Fibroblast of lung (primary cell): ENCODE measurements at regions not wholly inside any gene's neighbourhood (a gene's known extent, or its start where the extent isn't known, plus 50 kb on each side); places are given as distances from the start of the nearest gene placed in this dataset.

ENCODE experiments used
- DNase-seq, 2 donors: peaks; one replicate each; pipeline versions ENCODE4 v3.0.0 to v3.0.0-alpha.2; 2010; ENCODE audit warnings: low read depth in 2 of 2
- H2AFZ ChIP-seq: 2 replicates; pipeline ENCODE4 v1.5.1; 2012; ENCODE audit warnings: low read length, control low read depth, inconsistent platforms
- H3K27ac ChIP-seq: 2 replicates; pipeline ENCODE4 v1.5.1; 2011; ENCODE audit warnings: low read length, control low read depth; ENCODE audit not compliant: insufficient read depth
- H3K27me3 ChIP-seq: 2 replicates; pipeline ENCODE4 v1.5.1; 2011; ENCODE audit warnings: mild to moderate bottlenecking, low read length; ENCODE audit not compliant: control insufficient read depth, insufficient read depth
- H3K36me3 ChIP-seq: 2 replicates; pipeline ENCODE4 v1.5.1; 2011; ENCODE audit warnings: low read length; ENCODE audit not compliant: control insufficient read depth, insufficient read depth
- H3K4me1 ChIP-seq: 2 replicates; pipeline ENCODE4 v1.5.1; 2011; ENCODE audit warnings: low read length; ENCODE audit not compliant: control insufficient read depth, insufficient read depth; ENCODE audit errors: extremely low read depth
- H3K4me2 ChIP-seq: 2 replicates; pipeline ENCODE4 v1.5.1; 2011; ENCODE audit warnings: low read length, control low read depth; ENCODE audit not compliant: insufficient read depth; ENCODE audit errors: extremely low read depth
- H3K4me3 ChIP-seq, 4 experiments: fragments of 200-600 bp in 1 of 4; sonication (generic) in 1 of 4; replicated peaks in 1 of 4; 2 replicates each; pipeline ENCODE4 v1.5.1; 2011 to 2016; ENCODE audit warnings: low read length in 4 of 4, low read depth in 3 of 4, mild to moderate bottlenecking in 3 of 4, control low read depth in 2 of 4, inconsistent platforms in 1 of 4, mixed read lengths in 1 of 4; ENCODE audit not compliant: insufficient read depth in 1 of 4; ENCODE audit errors: control extremely low read depth in 1 of 4
- H3K79me2 ChIP-seq: 2 replicates; pipeline ENCODE4 v1.5.1; 2012; ENCODE audit warnings: mild to moderate bottlenecking, low read length, inconsistent platforms; ENCODE audit not compliant: control insufficient read depth, insufficient read depth
- H3K9ac ChIP-seq: 2 replicates; pipeline ENCODE4 v1.5.1; 2011; ENCODE audit warnings: mild to moderate bottlenecking, low read length, control low read depth; ENCODE audit not compliant: insufficient read depth
- H3K9me3 ChIP-seq: 2 replicates; pipeline ENCODE4 v1.5.1; 2012; ENCODE audit warnings: low read depth, low read length; ENCODE audit not compliant: control insufficient read depth, insufficient read depth
- H4K20me1 ChIP-seq: 2 replicates; pipeline ENCODE4 v1.5.1; 2011; ENCODE audit warnings: low read length; ENCODE audit not compliant: control insufficient read depth, insufficient read depth; ENCODE audit errors: extremely low read depth
- CTCF ChIP-seq, 2 donors: IDR thresholded peaks in 1 of 2; conservative IDR thresholded peaks in 1 of 2; 1 replicate in 1 of 2; 2 replicates in 1 of 2; pipeline ENCODE4 v1.5.1; 2011 to 2012; ENCODE audit warnings: low read length in 2 of 2, control low read depth in 1 of 2, inconsistent platforms in 1 of 2, low read depth in 1 of 2, mild to moderate bottlenecking in 1 of 2
- EZH2 ChIP-seq: IDR thresholded peaks from 2 replicates; pipeline ENCODE4 v1.5.1; 2012; ENCODE audit warnings: low read length, control low read depth, mild to moderate bottlenecking; ENCODE audit errors: missing control alignments

- Histone ChIP-seq H3K4me1 (peaks cover 20% of the 10 kb centered on the region), H3K36me3 (no peaks in the 10 kb centered on the region), H4K20me1 (no peaks in the 10 kb centered on the region), H3K9ac (no peak overlapping the region), H3K79me2 (no peaks in the 10 kb centered on the region), H3K4me3 (no peak overlapping the region), H3K27me3 (no peaks in the 10 kb centered on the region), H3K4me2 (peak overlapping the region; percentile 73), H3K9me3 (no peaks in the 10 kb centered on the region), H2AFZ (no peak overlapping the region), H3K27ac (peak overlapping the region; percentile 71)
- no peak for TF ChIP-seq CTCF (conservative IDR thresholded peaks at IDR 0.05 in 1 of 2, IDR thresholded peaks at IDR 0.05 in 1 of 2; ENCODE audit: low read depth in 1 of 2, low read length in 2 of 2)
- no peak for TF ChIP-seq EZH2
- DNase-seq: peak in 1 of 2 donors; percentile 14
Observed at GRCh38 chr5:98110791-98111190, 662.7 kb upstream of the RGMB start.

- peaks cover 20% of the 10 kb centered on the region for H3K4me1 ChIP-seq
- no peaks in the 10 kb centered on the region for H4K20me1 ChIP-seq
- no peak overlapping the region for H3K9ac ChIP-seq
- H3K4me3 ChIP-seq: no peak overlapping the region
- H3K36me3 ChIP-seq: no peaks in the 10 kb centered on the region
- no peak overlapping the region for H3K27ac ChIP-seq
- no peak for DNase-seq
- TF ChIP-seq CTCF (conservative IDR thresholded peaks at IDR 0.05 in 1 of 2, IDR thresholded peaks at IDR 0.05 in 1 of 2; ENCODE audit: low read depth in 1 of 2, low read length in 2 of 2): peak in 1 of 2 donors; percentile 60
- TF ChIP-seq EZH2: no peak
- no peak overlapping the region for H3K4me2 ChIP-seq
- no peaks in the 10 kb centered on the region for H3K79me2 ChIP-seq
- H2AFZ ChIP-seq: no peak overlapping the region
- no peaks in the 10 kb centered on the region for H3K27me3 ChIP-seq
- no peaks in the 10 kb centered on the region for H3K9me3 ChIP-seq
Observed at GRCh38 chr5:98111686-98112085, 661.8 kb upstream of the RGMB start.

GRCh38 chr5:98121036-98121936 lies 652.2 kb upstream of the RGMB start:
- Histone ChIP-seq H3K9ac (no peak overlapping the region), H3K4me1 (no peaks in the 10 kb centered on the region), H3K27me3 (no peaks in the 10 kb centered on the region), H3K9me3 (no peaks in the 10 kb centered on the region), H4K20me1 (no peaks in the 10 kb centered on the region), H3K4me3 (no peak overlapping the region), H3K27ac (no peak overlapping the region), H2AFZ (no peak overlapping the region), H3K4me2 (no peak overlapping the region), H3K36me3 (no peaks in the 10 kb centered on the region), H3K79me2 (no peaks in the 10 kb centered on the region)
- DNase-seq: no peak
- TF ChIP-seq CTCF (conservative IDR thresholded peaks at IDR 0.05 in 1 of 2, IDR thresholded peaks at IDR 0.05 in 1 of 2; ENCODE audit: low read depth in 1 of 2, low read length in 2 of 2) (no peak), EZH2 (no peak)
